GM13976 (cell line): ENCODE measurements at regions not wholly inside any gene's neighbourhood (a gene's known extent, or its start where the extent isn't known, plus 50 kb on each side); places are given as distances from the start of the nearest gene placed in this dataset.
"Not testable (repeated sequence)": the region's sequence is repeated elsewhere in the genome, so short reads cannot be mapped to it uniquely, and the experiment has no call there.

Source experiments
- DNase-seq: peaks from one replicate; pipeline ENCODE4 v3.0.0; 2012; ENCODE audit warnings: low spot score
- CTCF ChIP-seq: IDR thresholded peaks from 2 replicates; pipeline ENCODE4 v1.5.1; 2012; ENCODE audit warnings: borderline replicate concordance, mild to moderate bottlenecking; ENCODE audit not compliant: insufficient read depth; ENCODE audit errors: extremely low read depth, missing control alignments, control extremely low read depth
- in situ Hi-C: fragments of 300-500 bp; cut with MboI; formaldehyde crosslinking; loops from one replicate; pipeline ENCODE4 v1.12.0; 2022; ENCODE audit warnings: low sequenced_read_pairs, mixed read lengths, inconsistent platforms; ENCODE audit not compliant: unreplicated experiment

GRCh38 chr3:127413318-127413673 lies 125.5 kb upstream of the PRR20G start:
- in situ Hi-C loops: no loop called here
- no peak for DNase-seq
- TF ChIP-seq CTCF: no peak

- DNase-seq: peak; percentile 11
- in situ Hi-C loops: no loop called here
- TF ChIP-seq CTCF: no peak
These were observed 124.9 kb upstream of the PRR20G start for GRCh38 chr3:127412578-127413317.

- in situ Hi-C loops, DNase-seq: not testable (repeated sequence)
These were observed 124.0 kb upstream of the PRR20G start for GRCh38 chr3:127411875-127412274.

GRCh38 chr3:127411083-127411727 lies 123.4 kb upstream of the PRR20G start:
- TF ChIP-seq CTCF: no peak
- in situ Hi-C loops: no loop called here
- DNase-seq: no peak

GRCh38 chr3:127410678-127411077 lies 122.8 kb upstream of the PRR20G start:
- in situ Hi-C loops: no loop called here
- TF ChIP-seq CTCF: no peak
- DNase-seq: no peak

- no peak for TF ChIP-seq CTCF
- in situ Hi-C loops: no loop called here
- no peak for DNase-seq
These were observed 122.3 kb upstream of the PRR20G start for GRCh38 chr3:127410137-127410488.

GRCh38 chr3:127409421-127410136 lies 121.7 kb upstream of the PRR20G start:
- no peak for TF ChIP-seq CTCF
- in situ Hi-C loops: no loop called here
- DNase-seq: no peak
